Upper lobe of right lung (tissue), 1 donor: ENCODE measurements at regions not wholly inside any gene's neighbourhood (a gene's known extent, or its start where the extent isn't known, plus 50 kb on each side); places are given as distances from the start of the nearest gene placed in this dataset.

ENCODE experiments used
- ATAC-seq: fragments of 200-7000 bp; cut with Tn5 transposase; one replicate; pipeline ENCODE4 v1.9.1; 2020; ENCODE audit warnings: mild to moderate bottlenecking, moderate library complexity
- DNase-seq: peaks from one replicate; pipeline ENCODE4 v3.0.0-alpha.2; 2020
- H3K27ac ChIP-seq: fragments of 200-600 bp; one replicate; pipeline ENCODE4 v1.8.0; 2022
- H3K27me3 ChIP-seq: fragments of 200-600 bp; one replicate; pipeline ENCODE4 v1.8.0; 2022; ENCODE audit warnings: mild to moderate bottlenecking
- H3K36me3 ChIP-seq: fragments of 200-600 bp; one replicate; pipeline ENCODE4 v1.8.0; 2022
- H3K4me1 ChIP-seq: fragments of 200-600 bp; one replicate; pipeline ENCODE4 v1.8.0; 2022
- H3K4me3 ChIP-seq: fragments of 200-600 bp; one replicate; pipeline ENCODE4 v1.8.0; 2022; ENCODE audit warnings: mild to moderate bottlenecking
- H3K9me3 ChIP-seq: fragments of 200-600 bp; one replicate; pipeline ENCODE4 v1.8.0; 2022
- intact Hi-C: fragments of 100-400 bp; cut with DNase I; formaldehyde crosslinking; loops from one replicate; pipeline ENCODE4 v1.11.0; 2022
- TF ChIP-seq, protein P1 (sequence below): fragments of 200-600 bp; IDR thresholded peaks from one replicate; pipeline ENCODE4 v1.8.0; 2022; ENCODE audit warnings: antibody characterized with exemption
- donor health status: DM: no; HTN: yes; CAD: no; lungs with severe emphysema.

DNA sequence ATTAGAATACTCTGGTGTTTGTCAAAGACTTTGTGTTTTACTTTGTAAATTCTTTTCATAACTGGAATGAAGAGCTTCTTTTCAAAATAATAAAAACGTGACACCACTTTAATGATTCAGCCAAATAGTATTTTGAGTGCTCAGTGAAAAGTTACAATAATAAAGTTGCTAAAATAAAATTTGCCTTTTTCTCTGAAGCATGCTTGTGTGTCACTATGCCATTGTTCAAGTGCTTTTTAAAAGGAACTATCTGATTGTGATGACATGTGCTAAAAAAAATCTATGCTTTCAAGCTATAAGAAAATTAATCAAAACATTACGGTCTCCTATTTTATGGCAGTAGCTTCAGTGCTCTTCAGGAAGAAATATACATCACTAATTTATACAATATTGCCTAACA lies 1290.5 kb upstream of the B3GALT2 start:
- Histone ChIP-seq H3K27me3 (no peaks in the 10 kb centered on the region), H3K4me1 (no peaks in the 10 kb centered on the region), H3K36me3 (no peaks in the 10 kb centered on the region), H3K9me3 (no peaks in the 10 kb centered on the region), H3K4me3 (no peak overlapping the region), H3K27ac (no peak overlapping the region)
- no peak for ATAC-seq
- TF ChIP-seq, protein P1, sequence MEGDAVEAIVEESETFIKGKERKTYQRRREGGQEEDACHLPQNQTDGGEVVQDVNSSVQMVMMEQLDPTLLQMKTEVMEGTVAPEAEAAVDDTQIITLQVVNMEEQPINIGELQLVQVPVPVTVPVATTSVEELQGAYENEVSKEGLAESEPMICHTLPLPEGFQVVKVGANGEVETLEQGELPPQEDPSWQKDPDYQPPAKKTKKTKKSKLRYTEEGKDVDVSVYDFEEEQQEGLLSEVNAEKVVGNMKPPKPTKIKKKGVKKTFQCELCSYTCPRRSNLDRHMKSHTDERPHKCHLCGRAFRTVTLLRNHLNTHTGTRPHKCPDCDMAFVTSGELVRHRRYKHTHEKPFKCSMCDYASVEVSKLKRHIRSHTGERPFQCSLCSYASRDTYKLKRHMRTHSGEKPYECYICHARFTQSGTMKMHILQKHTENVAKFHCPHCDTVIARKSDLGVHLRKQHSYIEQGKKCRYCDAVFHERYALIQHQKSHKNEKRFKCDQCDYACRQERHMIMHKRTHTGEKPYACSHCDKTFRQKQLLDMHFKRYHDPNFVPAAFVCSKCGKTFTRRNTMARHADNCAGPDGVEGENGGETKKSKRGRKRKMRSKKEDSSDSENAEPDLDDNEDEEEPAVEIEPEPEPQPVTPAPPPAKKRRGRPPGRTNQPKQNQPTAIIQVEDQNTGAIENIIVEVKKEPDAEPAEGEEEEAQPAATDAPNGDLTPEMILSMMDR: no peak
- intact Hi-C loops: no loop called here
- DNase-seq: no peak

DNA sequence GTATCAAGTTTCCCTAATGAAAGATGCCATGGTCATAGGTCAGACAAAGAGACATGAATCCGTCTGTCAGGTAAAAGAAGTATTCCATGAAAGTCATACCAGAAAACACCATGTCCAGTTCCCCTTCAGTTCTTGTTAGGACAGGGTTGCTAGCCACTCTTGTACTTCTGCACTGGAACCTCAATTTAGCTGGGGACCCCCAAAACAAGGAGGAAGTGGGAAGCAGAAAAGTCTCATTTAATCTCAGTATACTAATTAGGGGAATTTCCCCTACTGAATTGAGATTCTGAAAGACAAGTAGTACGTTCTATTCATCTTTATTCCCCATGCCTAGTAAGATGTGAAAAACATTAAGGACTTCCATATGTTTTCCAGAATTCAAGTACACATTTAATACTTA lies 1289.9 kb upstream of the B3GALT2 start:
- Histone ChIP-seq H3K27ac (no peak overlapping the region), H3K9me3 (no peaks in the 10 kb centered on the region), H3K4me1 (no peaks in the 10 kb centered on the region), H3K4me3 (no peak overlapping the region), H3K27me3 (no peaks in the 10 kb centered on the region), H3K36me3 (no peaks in the 10 kb centered on the region)
- TF ChIP-seq, protein P1: no peak
- DNase-seq (no peak), ATAC-seq (no peak)
- intact Hi-C loops: no loop called here

DNA sequence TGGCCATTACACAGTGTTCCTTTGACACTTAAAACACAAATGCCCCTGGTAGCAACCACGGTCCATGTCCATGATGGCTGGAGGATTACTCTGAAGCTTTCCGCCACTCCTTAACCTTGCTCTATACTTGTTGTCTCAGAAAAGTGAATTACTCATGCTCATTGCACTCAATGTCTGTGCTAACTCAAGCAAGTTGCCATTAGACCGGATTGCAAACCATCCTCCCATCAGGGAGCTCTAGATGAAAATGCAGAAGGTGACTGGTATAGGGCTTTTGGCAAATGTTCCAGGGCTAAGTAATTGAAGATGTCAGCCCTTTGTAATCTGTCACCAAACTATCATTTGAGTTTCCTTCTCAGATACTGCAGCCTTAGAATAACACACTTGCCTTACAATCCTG lies 1288.3 kb upstream of the B3GALT2 start:
- intact Hi-C loops: no loop called here
- H3K36me3 ChIP-seq: no peaks in the 10 kb centered on the region
- TF ChIP-seq, protein P1: no peak

DNA sequence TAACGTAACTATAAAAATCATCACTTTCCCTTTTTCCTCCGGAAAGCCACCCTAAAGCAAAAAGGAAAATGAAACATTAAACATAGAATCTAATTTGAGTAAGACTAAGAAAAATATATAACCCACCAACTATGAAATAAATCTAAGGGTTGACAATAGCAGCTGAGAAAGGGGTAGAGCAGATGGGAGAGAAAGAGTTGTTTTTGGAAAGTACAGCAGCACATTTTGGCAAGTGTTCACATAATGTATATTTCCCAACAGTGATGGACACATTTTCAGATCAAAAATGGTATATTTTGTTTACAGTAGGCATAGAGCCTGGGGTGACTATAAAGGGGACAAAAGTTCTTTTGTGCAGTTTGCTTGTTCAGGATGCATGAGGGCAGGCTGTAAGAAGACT lies 1287.4 kb upstream of the B3GALT2 start:
- DNase-seq (no peak), ATAC-seq (no peak)
- Histone ChIP-seq H3K4me1 (no peaks in the 10 kb centered on the region), H3K27me3 (no peaks in the 10 kb centered on the region), H3K9me3 (no peaks in the 10 kb centered on the region), H3K4me3 (no peak overlapping the region), H3K36me3 (no peaks in the 10 kb centered on the region), H3K27ac (no peak overlapping the region)
- intact Hi-C loops: no loop called here
- TF ChIP-seq, protein P1: no peak

More for the DNA sequence above, 1288.3 kb upstream of the B3GALT2 start:
- H3K9me3 ChIP-seq: no peaks in the 10 kb centered on the region
- H3K27ac ChIP-seq: no peak overlapping the region
- H3K4me1 ChIP-seq: no peaks in the 10 kb centered on the region
- no peak for ATAC-seq
- no peak overlapping the region for H3K4me3 ChIP-seq
- no peaks in the 10 kb centered on the region for H3K27me3 ChIP-seq
- DNase-seq: no peak

DNA sequence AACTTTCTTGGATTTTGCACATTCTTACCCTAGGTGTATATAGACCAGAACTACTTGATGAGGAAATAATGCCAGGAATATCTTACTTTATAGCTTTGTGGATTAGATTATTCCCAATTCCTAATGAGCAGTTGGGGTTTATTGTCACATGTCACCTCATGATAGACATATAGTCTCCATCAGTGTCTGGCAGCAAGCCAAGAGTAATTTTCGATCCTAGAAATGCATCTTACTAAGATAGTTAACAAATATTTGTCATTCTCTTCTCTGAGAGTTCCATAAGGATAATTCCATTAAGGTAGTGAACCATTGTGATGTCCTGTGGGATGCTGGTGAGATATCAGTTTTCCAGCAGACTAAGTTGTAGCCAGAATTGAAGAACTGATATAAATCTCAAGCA lies 1282.9 kb upstream of the B3GALT2 start:
- intact Hi-C loops: no loop called here
- TF ChIP-seq, protein P1: no peak
- no peak for DNase-seq
- no peaks in the 10 kb centered on the region for H3K9me3 ChIP-seq
- ATAC-seq: no peak
- H3K27me3 ChIP-seq: no peaks in the 10 kb centered on the region
- no peaks in the 10 kb centered on the region for H3K4me1 ChIP-seq
- H3K27ac ChIP-seq: no peak overlapping the region
- no peaks in the 10 kb centered on the region for H3K36me3 ChIP-seq
- no peak overlapping the region for H3K4me3 ChIP-seq

DNA sequence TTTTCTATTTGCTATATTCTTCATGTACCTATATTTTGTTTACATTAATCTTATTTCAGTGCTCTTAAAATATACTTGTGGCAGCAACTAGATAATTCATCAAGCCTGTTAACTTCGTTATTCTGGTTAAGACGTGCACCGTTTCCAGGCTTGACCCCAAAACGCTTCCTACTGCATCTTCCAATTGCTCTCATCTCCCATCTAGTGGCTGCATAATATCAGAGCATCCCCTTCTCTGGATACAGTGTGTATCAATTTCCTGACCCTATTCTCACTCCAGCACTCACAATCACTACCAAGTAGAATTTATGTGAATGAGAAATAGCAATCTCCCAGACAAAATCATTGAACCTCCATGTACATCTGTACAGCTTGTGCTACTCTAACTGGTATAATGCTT lies 1280.3 kb upstream of the B3GALT2 start:
- Histone ChIP-seq H3K27ac (no peak overlapping the region), H3K4me3 (no peak overlapping the region), H3K36me3 (no peaks in the 10 kb centered on the region), H3K4me1 (no peaks in the 10 kb centered on the region), H3K9me3 (no peaks in the 10 kb centered on the region), H3K27me3 (no peaks in the 10 kb centered on the region)
- ATAC-seq: no peak
- TF ChIP-seq, protein P1: no peak
- intact Hi-C loops: no loop called here
- no peak for DNase-seq
